GM19351 (cell line): ENCODE measurements at regions not wholly inside any gene's neighbourhood (a gene's known extent, or its start where the extent isn't known, plus 50 kb on each side); places are given as distances from the start of the nearest gene placed in this dataset.
"Not testable (repeated sequence)": the region's sequence is repeated elsewhere in the genome, so short reads cannot be mapped to it uniquely, and the experiment has no call there.

Source experiments
- ATAC-seq: cut with Tn5 transposase; IDR thresholded peaks from one replicate; pipeline ENCODE4 v1.9.1; 2021; ENCODE audit warnings: mild to moderate bottlenecking, moderate library complexity; ENCODE audit not compliant: unreplicated experiment

GRCh38 chr22:48425641-48426040, 1402.0 kb downstream of the BRD1 start:
- ATAC-seq, result no peak

DNA sequence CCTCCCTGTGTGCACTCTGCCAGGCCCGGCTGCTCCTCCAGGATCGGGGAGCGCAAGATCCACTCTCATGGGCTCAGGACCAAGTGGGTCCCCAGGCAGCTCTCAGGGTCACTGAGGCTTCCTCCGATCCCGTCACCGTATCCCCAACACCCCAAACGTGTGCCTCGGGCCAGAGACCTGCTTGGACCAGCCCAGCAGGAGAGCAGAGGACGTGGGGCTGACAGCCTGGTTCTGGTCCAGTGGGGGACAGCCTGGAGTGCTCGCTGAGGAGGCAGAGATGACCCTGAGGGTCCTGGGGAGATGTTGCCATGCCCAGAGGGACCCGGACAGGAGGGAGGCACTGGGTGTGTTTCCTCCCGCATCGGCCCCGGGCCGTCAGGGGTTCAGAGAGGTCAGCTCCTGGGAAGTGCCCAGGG, 1402.6 kb downstream of the BRD1 start:
- no peak for ATAC-seq

DNA sequence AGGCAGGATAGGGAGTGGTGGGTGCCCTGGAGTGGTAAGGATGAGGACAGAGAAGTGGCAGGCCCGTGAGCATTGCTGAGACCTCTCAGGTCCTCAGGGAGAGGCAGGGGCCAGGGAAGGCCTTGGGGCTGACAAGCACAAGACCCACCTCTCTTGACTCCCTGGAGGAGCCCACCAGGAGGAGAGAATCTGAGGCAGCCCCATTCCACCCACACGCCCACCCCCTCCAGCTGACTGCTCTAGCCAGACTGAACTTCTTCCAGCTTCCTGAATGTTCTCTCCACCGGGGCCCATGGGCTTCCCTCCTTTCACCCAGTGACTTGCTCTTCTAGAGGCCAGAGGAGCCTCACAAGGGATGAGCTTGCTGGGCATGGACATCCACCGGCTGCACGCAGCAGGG, 1403.0 kb downstream of the BRD1 start:
- ATAC-seq, result no peak

DNA sequence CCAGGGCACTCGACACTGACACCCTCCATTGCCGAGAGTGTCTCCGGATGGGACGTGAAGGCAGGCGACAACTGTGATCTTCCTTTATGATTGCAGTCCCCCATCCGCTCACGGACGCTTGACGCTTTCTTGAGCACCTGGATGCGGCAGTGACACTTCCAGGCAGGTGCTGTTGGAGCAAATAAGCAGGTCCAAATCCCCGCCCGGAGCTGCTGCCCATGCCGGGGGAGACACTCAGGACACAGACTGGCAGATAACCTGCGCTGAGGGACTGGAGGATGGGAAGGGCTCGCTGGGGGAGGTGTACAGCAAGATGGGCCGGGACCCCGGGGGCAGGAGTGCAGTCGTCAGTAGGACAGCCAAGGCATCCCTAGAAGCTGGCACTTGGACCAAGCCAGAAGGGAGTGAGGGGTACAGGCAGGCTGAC, 1403.5 kb downstream of the BRD1 start:
- no peak for ATAC-seq

DNA sequence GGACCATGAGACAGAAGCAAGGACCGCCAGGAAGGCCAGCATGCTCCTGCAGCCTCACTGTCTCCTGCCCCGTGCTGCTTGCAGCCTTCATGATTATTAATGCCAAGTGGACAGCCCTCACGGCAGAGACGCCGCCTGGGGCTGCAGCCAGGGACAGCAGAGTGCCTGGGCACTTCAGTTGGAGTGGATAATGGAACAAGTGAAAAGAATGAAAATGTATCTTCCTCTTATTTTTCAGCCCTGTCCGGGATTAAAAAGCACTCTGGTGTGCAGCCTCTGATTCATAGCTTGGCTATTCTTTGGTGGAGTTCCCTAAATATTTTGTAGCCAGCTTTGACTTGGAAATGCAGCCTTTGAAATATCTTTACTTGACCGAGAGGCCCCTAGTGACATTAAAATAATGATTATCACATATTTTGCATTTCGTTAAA, 1404.2 kb downstream of the BRD1 start:
- ATAC-seq, result no peak

GRCh38 chr22:48422900-48423480, 1404.7 kb downstream of the BRD1 start:
- ATAC-seq, result no peak

- no peak for ATAC-seq
These were observed 1408.8 kb downstream of the BRD1 start for GRCh38 chr22:48418831-48419230.

GRCh38 chr22:48417225-48418070, 1410.2 kb downstream of the BRD1 start:
- no peak for ATAC-seq

GRCh38 chr22:48416396-48417224, 1411.1 kb downstream of the BRD1 start:
- no peak for ATAC-seq

GRCh38 chr22:48415520-48415919, 1412.2 kb downstream of the BRD1 start:
- no peak for ATAC-seq

DNA sequence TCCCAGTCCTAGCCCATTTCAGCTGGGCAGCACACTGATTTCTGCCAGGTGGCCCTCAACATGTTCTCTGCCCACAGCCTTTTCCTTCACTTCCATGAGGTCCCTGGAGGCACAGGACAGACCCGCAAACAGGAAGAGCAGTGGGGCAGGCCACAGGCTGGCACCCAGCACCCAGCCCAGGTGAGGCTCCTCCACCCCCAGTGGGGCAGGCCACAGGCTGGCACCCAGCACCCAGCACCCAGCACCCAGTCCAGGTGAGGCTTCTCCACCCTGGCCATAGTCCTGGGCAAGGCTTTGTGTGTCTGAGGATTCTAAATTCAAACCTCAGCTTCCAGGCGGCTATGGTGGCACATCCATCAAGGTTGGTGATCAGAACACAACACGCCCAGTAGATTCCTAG, 1413.0 kb downstream of the BRD1 start:
- ATAC-seq, result no peak

DNA sequence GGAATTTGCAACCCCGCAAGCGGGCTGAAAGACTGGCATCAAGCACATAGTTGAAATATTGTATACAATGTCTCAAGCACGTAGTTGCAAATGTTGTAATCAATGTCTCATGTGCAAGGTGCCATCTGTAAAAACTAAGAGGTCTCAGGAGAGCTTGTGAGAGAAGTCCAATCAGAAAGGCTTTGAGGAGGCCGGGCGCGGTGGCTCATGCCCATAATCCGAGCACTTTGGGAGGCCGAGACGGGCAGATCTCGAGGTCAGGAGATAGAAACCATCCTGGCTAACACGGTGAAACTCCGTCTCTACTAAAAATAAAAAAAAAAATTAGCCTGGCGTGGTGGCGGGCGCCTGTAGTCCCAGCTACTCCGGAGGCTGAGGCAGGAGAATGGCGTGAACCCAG, 1414.7 kb downstream of the BRD1 start:
- not testable (repeated sequence) for ATAC-seq

- ATAC-seq, result no peak
These were observed 1417.1 kb downstream of the BRD1 start for GRCh38 chr22:48410536-48410935.

DNA sequence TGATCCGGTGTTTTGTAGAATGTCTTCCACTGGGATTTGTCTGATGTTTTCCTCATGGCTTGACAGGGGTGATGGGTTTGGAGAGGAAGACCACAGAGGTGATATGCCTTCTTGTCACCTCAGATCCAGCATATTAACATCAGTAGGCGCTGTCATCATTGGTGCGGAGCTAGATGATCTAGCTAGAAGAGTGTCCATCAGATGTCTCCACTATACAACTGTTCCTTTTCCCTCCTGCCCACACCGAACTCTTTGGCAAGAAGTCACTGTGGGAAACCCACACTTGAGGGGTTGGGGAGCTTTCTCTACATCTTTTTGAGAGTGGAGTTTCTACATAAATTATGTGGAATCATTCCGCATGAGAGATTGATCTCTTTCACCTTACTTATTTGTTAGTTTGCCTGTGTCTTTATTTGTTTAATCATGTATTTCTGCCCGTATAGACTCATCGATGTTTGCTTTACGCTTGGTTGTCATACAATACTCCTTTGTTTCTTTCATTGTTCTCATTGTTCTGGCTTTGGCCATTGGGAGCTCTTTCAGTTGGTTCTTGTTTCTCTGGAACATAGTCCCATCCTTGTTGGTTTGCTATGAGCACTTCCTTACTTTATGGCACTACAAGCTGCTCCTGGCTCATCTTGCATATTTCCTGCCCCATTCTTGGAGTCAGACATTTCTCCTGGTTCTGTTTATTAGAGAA, 1420.3 kb downstream of the BRD1 start:
- ATAC-seq, result no peak

DNA sequence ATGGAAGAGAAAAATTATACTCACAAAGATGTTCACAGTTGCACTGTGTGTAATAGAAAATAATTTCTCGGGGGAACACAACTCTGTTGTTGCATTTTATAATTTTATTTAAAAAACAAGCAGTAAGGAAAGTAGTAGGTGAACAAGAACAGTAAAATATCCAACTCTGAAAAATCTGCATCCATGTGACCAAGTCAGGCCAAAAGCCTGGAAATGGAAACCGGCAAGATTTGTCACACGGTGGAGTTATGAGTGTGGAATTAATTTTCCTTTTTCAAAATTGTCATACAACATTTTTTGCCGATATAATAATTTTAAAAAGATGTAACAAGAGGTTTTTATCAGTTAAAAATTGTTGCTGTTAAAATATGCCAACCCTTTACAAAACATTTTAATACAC, 1421.5 kb downstream of the BRD1 start:
- no peak for ATAC-seq

GRCh38 chr22:48405741-48406140, 1421.9 kb downstream of the BRD1 start:
- ATAC-seq, result no peak

GRCh38 chr22:48404801-48405447, 1422.7 kb downstream of the BRD1 start:
- no peak for ATAC-seq

DNA sequence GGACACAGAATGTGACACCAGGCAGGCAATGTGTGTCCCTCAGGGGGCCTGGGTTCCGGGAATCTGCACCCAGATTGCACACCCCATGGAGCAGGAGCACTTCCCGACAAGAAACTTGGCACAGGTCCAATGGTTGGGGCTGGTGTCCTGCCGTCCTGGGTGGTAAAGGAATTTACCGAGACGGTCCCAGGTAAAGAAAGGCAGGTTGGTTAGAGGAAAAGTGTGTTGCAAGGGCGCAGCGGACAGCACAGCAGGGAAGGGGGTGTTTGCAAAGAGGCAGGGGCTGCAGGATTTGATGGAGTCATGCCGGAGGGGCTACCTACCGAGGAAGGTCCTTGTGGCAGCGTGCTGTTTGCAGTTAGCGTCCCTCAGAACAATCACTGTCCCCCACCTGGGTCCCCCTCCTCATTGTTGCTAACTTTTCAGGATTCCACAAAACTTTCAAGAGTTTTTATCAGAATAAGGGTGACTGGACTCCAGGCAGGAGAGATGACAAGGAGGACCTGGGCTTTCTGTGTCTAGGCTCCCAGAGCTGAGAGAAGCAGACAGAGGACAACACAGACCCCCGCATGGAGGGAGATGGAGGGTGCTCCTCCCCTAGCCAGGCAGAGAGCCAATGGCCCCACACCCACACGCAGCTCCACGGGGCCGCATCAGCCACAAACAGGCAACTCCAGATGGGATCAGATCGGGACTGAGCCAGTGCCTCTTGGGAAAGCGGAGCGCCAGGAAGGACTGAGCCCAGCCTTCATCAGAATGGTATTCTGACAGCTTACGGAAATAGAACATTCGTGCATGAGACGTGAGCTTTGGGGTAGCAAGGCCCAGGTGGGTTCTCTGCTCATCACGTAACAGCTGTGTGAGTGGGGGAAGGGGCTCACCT, 1423.9 kb downstream of the BRD1 start:
- ATAC-seq, result no peak

DNA sequence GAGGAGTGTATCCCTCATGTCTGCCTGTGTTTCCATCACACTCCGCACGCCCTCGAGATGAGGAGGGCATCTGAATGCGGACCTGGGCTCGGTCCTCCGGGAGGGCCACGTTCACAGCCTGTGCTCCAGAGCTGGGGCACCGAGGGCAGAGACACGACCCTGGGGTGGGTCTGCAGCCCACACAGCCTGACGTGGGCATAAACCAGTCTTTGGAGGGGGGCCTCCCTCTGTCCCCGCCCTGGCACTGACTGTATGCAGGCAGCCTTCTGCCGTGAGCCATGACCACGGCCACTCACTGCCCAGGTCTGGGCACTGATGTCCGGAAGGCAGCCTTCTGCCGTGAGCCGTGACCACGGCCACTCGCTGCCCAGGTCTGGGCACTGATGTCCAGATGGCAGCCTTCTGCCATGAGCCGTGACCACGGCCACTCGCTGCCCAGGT, 1425.1 kb downstream of the BRD1 start:
- no peak for ATAC-seq
